ENCODE measurements at regions not wholly inside any gene's neighbourhood (a gene's known extent, or its start where the extent isn't known, plus 50 kb on each side); places are given as distances from the start of the nearest gene placed in this dataset.

GRCh38 chr12:72082986-72083820 is 144.6 kb downstream of the TPH2 start:
- DNase-seq (ENCODE audit: low spot score), result no peak

GRCh38 chr12:72084061-72084460 is 145.4 kb downstream of the TPH2 start:
- no peak for DNase-seq (ENCODE audit: low spot score)

DNA sequence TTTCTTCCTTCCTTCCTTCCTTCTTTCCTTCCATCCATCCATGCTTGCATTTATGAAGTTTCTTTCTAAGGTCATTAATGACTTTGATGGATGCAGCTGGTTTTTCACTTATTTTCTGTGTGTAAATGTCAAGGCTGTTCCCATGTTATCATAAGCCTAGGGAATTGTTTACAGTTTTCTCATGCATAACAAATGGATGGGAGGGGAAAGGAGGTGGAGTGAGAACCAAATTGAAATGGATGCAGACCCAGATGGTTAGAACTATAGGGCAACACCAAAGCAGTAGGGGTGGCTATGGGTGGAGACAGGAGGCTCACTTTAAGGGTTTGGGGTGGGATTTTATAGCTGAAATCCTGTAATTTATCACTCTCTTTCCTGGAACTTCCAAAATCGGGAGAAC is 146.2 kb downstream of the TPH2 start:
- DNase-seq (ENCODE audit: low spot score), result no peak

DNA sequence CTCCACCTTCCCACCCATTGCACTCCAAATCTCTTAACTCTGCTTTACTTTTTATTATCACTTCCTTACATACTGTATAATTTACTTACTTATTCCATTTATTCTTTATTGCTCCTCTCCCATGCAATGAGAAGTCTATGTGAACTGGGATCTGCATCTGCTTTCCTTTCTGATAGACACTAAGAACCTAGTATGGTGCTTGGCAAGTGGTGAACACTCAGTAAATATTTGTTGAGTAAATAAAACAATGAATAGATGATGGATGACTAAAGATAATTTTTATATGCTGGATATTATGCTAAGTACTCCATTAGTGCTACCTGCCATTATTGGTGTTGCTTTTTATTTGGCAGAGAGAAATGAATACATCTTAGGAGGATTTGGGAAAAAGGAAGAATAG is 151.0 kb downstream of the TPH2 start:
- no peak for DNase-seq (ENCODE audit: low spot score)

DNA sequence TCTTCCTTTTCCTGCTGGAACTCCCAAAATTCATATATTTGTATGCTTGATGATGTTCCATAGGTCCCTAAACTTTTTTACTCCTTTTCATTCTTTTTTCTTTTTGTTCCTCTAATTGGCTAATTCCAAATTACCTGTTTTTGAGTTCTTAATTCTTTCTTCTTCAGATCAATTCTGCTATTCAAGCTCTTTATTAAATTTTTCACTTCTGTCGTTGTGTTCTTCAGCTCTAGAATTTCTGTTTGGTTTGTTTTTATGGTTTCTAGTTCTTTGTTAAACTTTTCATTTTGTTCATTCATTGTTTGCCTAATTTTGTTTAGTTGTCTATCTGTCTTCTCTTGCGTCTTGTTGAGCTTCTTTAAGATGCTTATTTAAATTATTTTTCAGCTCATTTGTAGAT is 154.8 kb downstream of the TPH2 start:
- no peak for DNase-seq (ENCODE audit: low spot score)

- DNase-seq (ENCODE audit: low spot score), result no peak
Observed at GRCh38 chr12:72093930-72094329, 155.3 kb downstream of the TPH2 start.

DNA sequence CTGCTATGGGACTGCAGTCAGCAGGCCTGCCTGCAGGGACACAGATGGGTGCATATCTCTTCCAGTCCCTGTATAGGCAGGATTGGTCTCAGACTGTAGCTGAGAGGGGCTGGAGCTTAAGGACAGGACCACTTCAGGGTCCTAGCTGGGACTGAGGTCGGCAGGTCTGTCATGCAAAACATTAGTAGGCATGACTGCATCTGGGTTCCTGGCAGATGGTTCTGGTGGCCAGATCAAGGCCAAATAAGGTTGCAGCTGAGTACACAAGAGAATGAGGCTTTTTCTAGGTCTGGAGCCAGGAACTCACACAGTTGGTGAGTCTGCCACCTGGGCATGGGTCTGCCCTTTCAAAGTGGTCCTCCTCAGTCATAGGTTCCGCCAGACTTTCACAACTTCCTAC is 155.8 kb downstream of the TPH2 start:
- DNase-seq (ENCODE audit: low spot score), result no peak

GRCh38 chr12:72095025-72095424 is 156.4 kb downstream of the TPH2 start:
- DNase-seq (ENCODE audit: low spot score), result no peak

DNA sequence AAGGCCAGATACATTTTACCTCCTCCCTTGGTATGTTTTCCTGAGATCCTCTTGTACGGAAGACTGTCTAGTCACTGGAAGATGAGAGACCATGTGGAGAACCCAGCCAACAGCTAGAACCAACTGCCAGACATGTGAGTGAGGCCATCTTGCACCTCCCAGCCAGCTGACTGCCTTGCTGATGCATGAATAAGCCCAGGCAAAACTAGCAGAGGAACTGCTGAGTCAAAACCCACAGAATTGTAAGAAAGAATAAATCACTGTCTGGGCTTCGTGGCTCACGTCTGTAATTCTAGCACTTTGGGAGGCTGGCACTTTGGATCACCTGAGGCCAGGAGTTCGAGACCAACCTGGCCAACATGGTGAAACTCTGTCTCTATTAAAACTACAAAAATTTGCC is 160.0 kb downstream of the TPH2 start:
- DNase-seq (ENCODE audit: low spot score), result peak; percentile 40

- no peak for DNase-seq (ENCODE audit: low spot score)
Observed at GRCh38 chr12:72100854-72101253, 162.2 kb downstream of the TPH2 start.

DNA sequence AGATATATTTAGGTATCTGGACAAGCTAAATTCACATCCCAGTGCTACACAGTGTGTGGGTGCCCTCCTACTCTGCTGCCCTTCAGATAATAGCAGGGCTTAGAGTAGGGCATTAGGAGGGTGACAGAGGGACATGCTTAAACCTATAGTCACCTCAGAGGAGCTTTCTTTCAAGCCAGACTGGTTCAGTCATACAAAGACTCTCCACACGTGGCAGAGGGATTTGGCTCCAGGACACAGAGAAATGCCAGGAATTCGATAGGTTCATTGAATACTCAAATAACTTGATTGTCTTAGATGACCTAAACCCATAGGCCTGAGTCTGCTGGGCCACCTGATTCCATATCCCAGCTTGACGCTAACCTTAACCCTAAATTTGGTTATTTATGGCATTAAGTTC is 163.5 kb downstream of the TPH2 start:
- DNase-seq (ENCODE audit: low spot score), result no peak

DNA sequence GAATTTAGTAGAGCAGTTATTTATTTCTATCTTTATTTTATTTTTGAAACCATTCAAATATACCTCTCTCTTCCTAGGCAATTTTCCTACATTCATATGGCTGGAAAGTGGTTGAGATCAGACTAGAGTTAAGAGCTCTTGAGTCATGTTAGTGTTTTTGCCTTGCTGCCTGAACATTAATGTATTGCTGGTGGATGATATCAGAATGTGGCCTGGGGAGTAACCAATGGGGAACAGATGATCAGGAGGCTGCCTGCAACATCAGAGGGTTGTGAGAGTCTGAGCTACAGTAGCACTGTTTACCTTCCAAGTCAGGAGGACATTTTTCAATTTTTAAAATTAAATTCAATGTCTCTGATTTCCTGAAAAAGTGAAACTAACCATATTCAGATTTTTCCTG is 166.3 kb upstream of the TRHDE start:
- no peak for DNase-seq (ENCODE audit: low spot score)

DNA sequence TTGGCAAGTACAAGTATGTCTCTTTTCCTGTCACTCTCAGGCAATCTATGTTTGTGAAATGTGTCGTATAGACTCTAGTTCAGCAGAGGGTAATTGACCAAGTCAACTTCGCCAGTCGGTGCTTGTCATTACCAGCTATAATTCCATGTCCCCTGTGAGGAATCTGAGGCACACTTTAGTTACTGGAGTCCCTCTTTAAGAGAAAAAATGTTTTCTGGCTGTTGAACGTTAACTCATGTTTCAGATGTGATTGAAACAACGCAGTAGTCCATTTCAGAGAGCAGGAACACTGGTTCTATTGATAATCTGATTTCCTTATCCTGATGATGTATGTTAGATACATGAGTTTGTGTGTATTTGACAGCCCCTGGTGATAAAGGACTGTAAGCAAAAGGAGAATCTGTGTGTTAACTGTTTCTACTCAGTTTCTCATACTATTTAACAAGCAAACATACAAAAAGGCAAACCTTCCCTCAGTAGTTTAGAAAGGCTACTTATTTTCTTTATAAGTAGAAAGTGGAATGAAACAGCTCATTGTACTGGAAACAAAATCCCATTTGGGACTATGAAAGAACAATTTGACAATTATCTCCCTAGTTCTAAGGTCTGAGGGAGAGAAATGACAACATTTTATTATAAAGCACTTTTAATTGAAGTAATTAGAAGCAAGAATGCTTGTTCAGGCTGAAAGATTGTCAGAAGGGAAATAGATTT is 161.1 kb upstream of the TRHDE start:
- no peak for DNase-seq (ENCODE audit: low spot score)

- no peak for DNase-seq (ENCODE audit: low spot score)
Observed at GRCh38 chr12:72111706-72112105, 160.5 kb upstream of the TRHDE start.

- DNase-seq (ENCODE audit: low spot score), result no peak
Observed at GRCh38 chr12:72133497-72134055, 138.6 kb upstream of the TRHDE start.

- no peak for DNase-seq (ENCODE audit: low spot score)
Observed at GRCh38 chr12:72134246-72135020, 137.7 kb upstream of the TRHDE start.

GRCh38 chr12:72135021-72135301 is 137.2 kb upstream of the TRHDE start:
- no peak for DNase-seq (ENCODE audit: low spot score)

GRCh38 chr12:72136792-72137191 is 135.4 kb upstream of the TRHDE start:
- no peak for DNase-seq (ENCODE audit: low spot score)

- DNase-seq (ENCODE audit: low spot score), result no peak
Observed at GRCh38 chr12:72139411-72139810, 132.8 kb upstream of the TRHDE start.

- DNase-seq (ENCODE audit: low spot score), result peak; percentile 41
Observed at GRCh38 chr12:72141381-72141780, 130.8 kb upstream of the TRHDE start.

DNA sequence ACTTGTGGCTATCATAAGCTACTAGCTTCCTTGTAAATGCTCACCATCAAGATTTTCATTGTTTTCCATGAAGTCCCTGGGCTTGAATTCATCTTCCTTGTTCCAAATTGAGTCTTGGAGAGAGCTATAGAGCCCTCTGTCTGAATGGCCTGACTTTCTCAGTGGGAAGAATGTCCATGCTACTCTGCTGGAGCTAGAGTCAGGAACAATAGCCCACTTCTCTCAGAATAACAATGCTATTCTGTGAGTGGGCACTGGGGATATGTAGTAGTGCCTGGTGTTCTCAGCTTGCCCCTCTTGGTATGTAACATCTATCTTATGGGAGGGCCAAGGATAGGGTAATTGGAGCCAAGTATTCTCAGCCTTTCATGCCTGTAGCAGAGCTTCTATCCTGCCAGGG is 127.6 kb upstream of the TRHDE start:
- no peak for DNase-seq (ENCODE audit: low spot score)

GRCh38 chr12:72146495-72146894 is 125.7 kb upstream of the TRHDE start:
- DNase-seq (ENCODE audit: low spot score), result no peak

DNA sequence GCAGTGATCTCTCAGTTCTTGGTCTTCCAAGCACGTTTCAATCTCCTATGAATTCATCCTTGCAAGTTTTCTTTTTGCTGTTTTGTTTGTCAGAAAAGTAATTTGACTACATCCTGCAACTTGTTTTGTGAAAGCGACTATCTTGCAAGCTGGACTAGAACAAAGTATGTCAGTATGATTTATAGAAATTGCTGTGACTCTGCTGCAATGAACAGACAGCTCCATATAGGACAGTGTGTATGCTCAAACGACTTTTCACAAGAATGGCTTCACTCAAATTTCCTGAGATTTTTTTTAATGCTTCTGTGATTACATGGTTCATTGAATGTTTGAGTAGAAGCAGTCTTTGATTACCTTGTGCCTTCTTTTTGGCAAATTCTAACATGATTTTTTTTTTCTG is 123.5 kb upstream of the TRHDE start:
- no peak for DNase-seq (ENCODE audit: low spot score)
